Endothelial cell of umbilical vein (primary cell): ENCODE measurements at regions not wholly inside any gene's neighbourhood (a gene's known extent, or its start where the extent isn't known, plus 50 kb on each side); places are given as distances from the start of the nearest gene placed in this dataset.

Source experiments
- BruUV-seq: library from RNA; stranded (reverse); fragments of 400-500 nt; replicated peaks from 2 replicates; lab custom pipeline; 2021; lab: Mats Ljungman, UMichigan
- CTCF ChIA-PET: fragments of 300-600, 350-600 bp; sonication (Branson Sonifier 250); formaldehyde crosslinking; loops from one replicate; lab custom pipeline; 2021; ENCODE audit warnings: antibody characterized with exemption, inconsistent platforms; lab: Charles Lee
- POLR2A ChIA-PET: fragments of 300-600, 350-600 bp; sonication (Branson Sonifier 250); formaldehyde crosslinking; loops from one replicate; lab custom pipeline; 2021; ENCODE audit warnings: antibody characterized with exemption, inconsistent platforms; lab: Charles Lee
- DNase-seq: peaks from one replicate; pipeline ENCODE4 v3.0.0-alpha.2; 2011; ENCODE audit warnings: low read depth, low spot score
- FAIRE-seq: peaks from 2 replicates; lab custom pipeline; 2011; peaks lifted over from hg19 to GRCh38; lab: Jason Lieb, UNC
- H2AFZ ChIP-seq: 2 replicates; pipeline ENCODE4 v1.6.0; 2012; ENCODE audit warnings: low read depth, low read length, control low read depth, inconsistent platforms
- H3K27ac ChIP-seq: 2 replicates; pipeline ENCODE4 v1.5.1; 2011; ENCODE audit warnings: low read depth, mild to moderate bottlenecking, control low read depth, low read length, moderate library complexity; ENCODE audit not compliant: insufficient read depth
- H3K27me3 ChIP-seq, 2 experiments: 2 replicates each; pipeline versions ENCODE4 v1.6.0 to v1.6.1; 2011; ENCODE audit warnings: low read length in 2 of 2, mixed read lengths in 1 of 2; ENCODE audit not compliant: control insufficient read depth in 2 of 2, insufficient read depth in 2 of 2
- H3K36me3 ChIP-seq, 2 experiments: 2 replicates in 1 of 2; 3 replicates in 1 of 2; pipeline ENCODE4 v1.5.1; 2011; ENCODE audit warnings: low read length in 2 of 2, mild to moderate bottlenecking in 1 of 2, moderate library complexity in 1 of 2; ENCODE audit not compliant: control insufficient read depth in 2 of 2, insufficient read depth in 2 of 2; ENCODE audit errors: extremely low read depth in 1 of 2
- H3K4me1 ChIP-seq: 3 replicates; pipeline ENCODE4 v1.5.1; 2011; ENCODE audit warnings: mild to moderate bottlenecking, low read length; ENCODE audit not compliant: control insufficient read depth, insufficient read depth; ENCODE audit errors: extremely low read depth
- H3K4me2 ChIP-seq: 2 replicates; pipeline ENCODE4 v1.6.1; 2011; ENCODE audit warnings: low read length, control low read depth, mixed read lengths; ENCODE audit not compliant: insufficient read depth
- H3K4me3 ChIP-seq, 3 experiments: fragments of 200-600 bp in 1 of 3; sonication (generic), shearing (Covaris generic) in 1 of 3; replicated peaks in 1 of 3; 2 replicates each; pipeline ENCODE4 v1.5.1; 2011 to 2016; ENCODE audit warnings: control low read depth in 3 of 3, low read length in 3 of 3, mild to moderate bottlenecking in 2 of 3, inconsistent platforms in 1 of 3, low read depth in 1 of 3, moderate library complexity in 1 of 3; ENCODE audit not compliant: insufficient read depth in 1 of 3
- H3K79me2 ChIP-seq: 2 replicates; pipeline ENCODE4 v1.6.0; 2012; ENCODE audit warnings: low read length, inconsistent platforms; ENCODE audit not compliant: control insufficient read depth, insufficient read depth
- H3K9ac ChIP-seq: replicated peaks from 2 replicates; pipeline ENCODE3; 2011; ENCODE audit warnings: low read length, control low read depth; ENCODE audit not compliant: insufficient read depth; ENCODE audit errors: extremely low read depth
- H3K9me1 ChIP-seq: replicated peaks from 3 replicates; pipeline ENCODE4 v1.6.0; 2011; ENCODE audit warnings: mild to moderate bottlenecking, low read length; ENCODE audit not compliant: control insufficient read depth, insufficient read depth; ENCODE audit errors: extremely low read depth
- H3K9me3 ChIP-seq: replicated peaks from 2 replicates; pipeline ENCODE4 v1.5.1; 2012; ENCODE audit warnings: low read length, inconsistent platforms; ENCODE audit not compliant: control insufficient read depth, insufficient read depth
- H4K20me1 ChIP-seq: replicated peaks from 2 replicates; pipeline ENCODE3; 2011; ENCODE audit warnings: mild to moderate bottlenecking, low read length; ENCODE audit not compliant: control insufficient read depth, insufficient read depth; ENCODE audit errors: extremely low read depth
- EZH2 ChIP-seq: IDR thresholded peaks from 2 replicates; pipeline ENCODE4 v1.6.1; 2012; ENCODE audit warnings: borderline replicate concordance, low read depth, mild to moderate bottlenecking, moderate library complexity, low read length, inconsistent platforms; ENCODE audit not compliant: severe bottlenecking
- FOS ChIP-seq: IDR thresholded peaks from 2 replicates; pipeline ENCODE4 v1.6.1; 2011; ENCODE audit warnings: mild to moderate bottlenecking, low read length, moderate library complexity, borderline replicate concordance; ENCODE audit not compliant: insufficient read depth
- GATA2 ChIP-seq: IDR thresholded peaks from 2 replicates; pipeline ENCODE4 v1.7.0; 2011; ENCODE audit warnings: low read depth, mild to moderate bottlenecking, moderate library complexity, mixed read lengths, low read length; ENCODE audit not compliant: insufficient read length, insufficient read depth
- JUN ChIP-seq: IDR thresholded peaks from 2 replicates; pipeline ENCODE4 v1.6.1; 2011; ENCODE audit warnings: borderline replicate concordance, low read depth; ENCODE audit not compliant: insufficient read length, insufficient read depth
- MYC ChIP-seq: IDR thresholded peaks from one replicate; pipeline ENCODE4 v1.6.1; 2011; ENCODE audit warnings: mild to moderate bottlenecking, low read depth, low read length
- POLR2A ChIP-seq: IDR thresholded peaks from 2 replicates; pipeline ENCODE4 v1.6.1; 2012; ENCODE audit warnings: low read depth, mild to moderate bottlenecking, control low read depth, low read length
- POLR2AphosphoS5 ChIP-seq: IDR thresholded peaks from 2 replicates; pipeline ENCODE4 v1.6.1; 2012; ENCODE audit warnings: low read depth, mild to moderate bottlenecking, control low read depth, low read length, moderate library complexity; ENCODE audit not compliant: insufficient read depth
- dilution Hi-C: fragments of 300-500 bp; cut with MboI; formaldehyde crosslinking; loops from one replicate; pipeline ENCODE4 v1.15.0; 2019; ENCODE audit warnings: low sequenced_read_pairs; ENCODE audit not compliant: extremely low pct_ligation_motif_present
- intact Hi-C: fragments of 100-400 bp; cut with micrococcal nuclease; formaldehyde crosslinking; loops from one replicate; pipeline ENCODE4 v1.10.0; 2022
- TF ChIP-seq, protein P1 (sequence below), 2 donors: IDR thresholded peaks; 1 replicate in 1 of 2; 2 replicates in 1 of 2; pipeline ENCODE4 v1.5.1; 2011; ENCODE audit warnings: low read length in 2 of 2, mild to moderate bottlenecking in 2 of 2, moderate library complexity in 2 of 2, control low read depth in 1 of 2, inconsistent platforms in 1 of 2, low read depth in 1 of 2; ENCODE audit not compliant: insufficient read depth in 1 of 2; ENCODE audit errors: extremely low read depth in 1 of 2
- TF ChIP-seq, protein P2 (sequence below): IDR thresholded peaks from 2 replicates; pipeline ENCODE4 v1.6.1; 2011; ENCODE audit not compliant: insufficient read depth, insufficient read length

DNA sequence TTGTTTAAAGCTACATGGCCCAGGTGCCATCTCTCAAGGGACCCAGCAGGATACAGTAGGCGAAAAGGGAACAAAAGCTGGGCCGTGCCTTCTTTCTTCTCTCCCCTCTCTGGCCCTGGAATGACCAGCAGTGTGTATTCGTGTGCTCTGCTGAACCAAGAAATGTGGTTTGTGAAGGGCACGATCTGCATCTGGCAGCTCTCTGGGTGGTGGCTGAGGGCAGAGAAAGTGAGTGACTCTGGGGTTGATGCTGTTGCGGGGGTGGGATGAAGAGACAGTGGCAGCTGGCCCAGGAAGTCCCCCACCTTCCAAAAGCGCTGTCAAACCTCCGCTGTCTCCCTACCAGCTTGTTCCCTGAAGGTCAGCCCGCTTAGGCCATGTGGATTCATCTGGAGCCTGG, 88.3 kb downstream of the CLDN34 start:
- no peaks in the 10 kb centered on the region for H3K27me3 ChIP-seq
- TF ChIP-seq, protein P1, sequence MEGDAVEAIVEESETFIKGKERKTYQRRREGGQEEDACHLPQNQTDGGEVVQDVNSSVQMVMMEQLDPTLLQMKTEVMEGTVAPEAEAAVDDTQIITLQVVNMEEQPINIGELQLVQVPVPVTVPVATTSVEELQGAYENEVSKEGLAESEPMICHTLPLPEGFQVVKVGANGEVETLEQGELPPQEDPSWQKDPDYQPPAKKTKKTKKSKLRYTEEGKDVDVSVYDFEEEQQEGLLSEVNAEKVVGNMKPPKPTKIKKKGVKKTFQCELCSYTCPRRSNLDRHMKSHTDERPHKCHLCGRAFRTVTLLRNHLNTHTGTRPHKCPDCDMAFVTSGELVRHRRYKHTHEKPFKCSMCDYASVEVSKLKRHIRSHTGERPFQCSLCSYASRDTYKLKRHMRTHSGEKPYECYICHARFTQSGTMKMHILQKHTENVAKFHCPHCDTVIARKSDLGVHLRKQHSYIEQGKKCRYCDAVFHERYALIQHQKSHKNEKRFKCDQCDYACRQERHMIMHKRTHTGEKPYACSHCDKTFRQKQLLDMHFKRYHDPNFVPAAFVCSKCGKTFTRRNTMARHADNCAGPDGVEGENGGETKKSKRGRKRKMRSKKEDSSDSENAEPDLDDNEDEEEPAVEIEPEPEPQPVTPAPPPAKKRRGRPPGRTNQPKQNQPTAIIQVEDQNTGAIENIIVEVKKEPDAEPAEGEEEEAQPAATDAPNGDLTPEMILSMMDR (IDR thresholded peaks at IDR 0.05; ENCODE audit: extremely low read depth in 1 of 2, insufficient read depth in 1 of 2, low read depth in 1 of 2, low read length in 2 of 2), result no peak
- TF ChIP-seq JUN, result no peak
- no peak for TF ChIP-seq POLR2AphosphoS5
- no peak for TF ChIP-seq MYC
- TF ChIP-seq GATA2, result no peak
- TF ChIP-seq FOS, result no peak
- no peak for TF ChIP-seq EZH2
- TF ChIP-seq, protein P2, sequence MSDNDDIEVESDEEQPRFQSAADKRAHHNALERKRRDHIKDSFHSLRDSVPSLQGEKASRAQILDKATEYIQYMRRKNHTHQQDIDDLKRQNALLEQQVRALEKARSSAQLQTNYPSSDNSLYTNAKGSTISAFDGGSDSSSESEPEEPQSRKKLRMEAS, result no peak
- TF ChIP-seq POLR2A, result no peak
- FAIRE-seq, result no peak
- intact Hi-C loops (no loop called here), dilution Hi-C loops (no loop called here)
- H3K79me2 ChIP-seq, result peaks cover 47% of the 10 kb centered on the region
- H4K20me1 ChIP-seq, result no peaks in the 10 kb centered on the region
- H3K4me1 ChIP-seq, result peaks cover 22% of the 10 kb centered on the region
- ChIA-PET POLR2A (no interaction called here), CTCF (interaction anchor here (1.1 kb wide), 1 partner anchor 64 kb away, joined by 3 read pairs; no protein-coding TSS in a partner anchor)
- no peak overlapping the region for H3K4me3 ChIP-seq
- H3K9ac ChIP-seq, result no peak overlapping the region
- H3K4me2 ChIP-seq, result no peak overlapping the region
- H3K9me1 ChIP-seq, result no peaks in the 10 kb centered on the region
- DNase-seq, result no peak
- BruUV-seq, result no TSS peak
- H3K9me3 ChIP-seq, result no peaks in the 10 kb centered on the region
- no peak overlapping the region for H2AFZ ChIP-seq
- no peak overlapping the region for H3K27ac ChIP-seq
- peaks cover 0 to 2% of the 10 kb centered on the region in 2 experiments for H3K36me3 ChIP-seq
